Endodermal cell (in vitro differentiated cells): ENCODE measurements at regions not wholly inside any gene's neighbourhood (a gene's known extent, or its start where the extent isn't known, plus 50 kb on each side); places are given as distances from the start of the nearest gene placed in this dataset.
A peak's percentile ranks its signal among the peaks of the same experiment; 100 is the strongest.

ENCODE experiments used
- DNase-seq: peaks from one replicate; pipeline ENCODE4 v3.0.0-alpha.2; 2017
- H3K27ac ChIP-seq: 2 replicates; pipeline ENCODE4 v1.5.1; 2013; ENCODE audit warnings: mild to moderate bottlenecking, low read depth, low read length, moderate library complexity
- H3K27me3 ChIP-seq: 2 replicates; pipeline ENCODE4 v1.6.1; 2013; ENCODE audit warnings: mild to moderate bottlenecking, low read length, moderate library complexity; ENCODE audit not compliant: insufficient read depth, control insufficient read depth, poor library complexity, severe bottlenecking
- H3K36me3 ChIP-seq: 2 replicates; pipeline ENCODE4 v1.7.0; 2013; ENCODE audit warnings: mild to moderate bottlenecking, low read length, moderate library complexity; ENCODE audit not compliant: control insufficient read depth, insufficient read depth
- H3K4me1 ChIP-seq: one replicate; pipeline ENCODE4 v1.7.0; 2013; ENCODE audit warnings: low read length; ENCODE audit not compliant: control insufficient read depth, insufficient read depth
- H3K4me3 ChIP-seq: 2 replicates; pipeline ENCODE4 v1.5.1; 2013; ENCODE audit warnings: mild to moderate bottlenecking, low read length, moderate library complexity
- H3K9ac ChIP-seq: 2 replicates; pipeline ENCODE4 v1.6.1; 2013; ENCODE audit warnings: mild to moderate bottlenecking, low read length, moderate library complexity; ENCODE audit not compliant: poor library complexity, severe bottlenecking; ENCODE audit errors: extremely low read depth
- H3K9me3 ChIP-seq: 2 replicates; pipeline ENCODE4 v1.6.1; 2013; ENCODE audit warnings: mild to moderate bottlenecking, low read length, moderate library complexity; ENCODE audit not compliant: control insufficient read depth
- H3K27ac Mint-ChIP-seq: 2 replicates; pipeline ENCODE4 v1.8.0; 2020; ENCODE audit warnings: mixed read lengths
- H3K27me3 Mint-ChIP-seq: 2 replicates; pipeline ENCODE4 v1.8.0; 2021; ENCODE audit warnings: mild to moderate bottlenecking, mixed read lengths; ENCODE audit not compliant: insufficient read depth
- H3K36me3 Mint-ChIP-seq: 2 replicates; pipeline ENCODE4 v1.8.0; 2020; ENCODE audit warnings: low read depth, mixed read lengths
- H3K4me1 Mint-ChIP-seq: 2 replicates; pipeline ENCODE4 v1.8.0; 2020; ENCODE audit warnings: mixed read lengths
- H3K4me3 Mint-ChIP-seq: 2 replicates; pipeline ENCODE4 v1.8.0; 2020; ENCODE audit warnings: mild to moderate bottlenecking, moderate library complexity, mixed read lengths
- H3K9me3 Mint-ChIP-seq: 2 replicates; pipeline ENCODE4 v1.8.0; 2020; ENCODE audit warnings: mild to moderate bottlenecking, mixed read lengths
- whole genome bisulfite sequencing, 2 experiments: methylation state at CpG; one replicate each; pipeline versions ENCODE4 v1.1.5 to v1.1.7; 2013; ENCODE audit warnings: missing lambda C conversion rate in 2 of 2, mixed read lengths in 1 of 2; ENCODE audit not compliant: insufficient coverage in 1 of 2, insufficient read length in 1 of 2; 5-methylcytosine and 5-hydroxymethylcytosine counted together
- TF ChIP-seq, protein P1 (sequence below): fragments of 200-600 bp; sonication (generic); conservative IDR thresholded peaks from 2 replicates; pipeline ENCODE4 v1.5.0; 2021; ENCODE audit warnings: antibody characterized with exemption, mild to moderate bottlenecking

DNA sequence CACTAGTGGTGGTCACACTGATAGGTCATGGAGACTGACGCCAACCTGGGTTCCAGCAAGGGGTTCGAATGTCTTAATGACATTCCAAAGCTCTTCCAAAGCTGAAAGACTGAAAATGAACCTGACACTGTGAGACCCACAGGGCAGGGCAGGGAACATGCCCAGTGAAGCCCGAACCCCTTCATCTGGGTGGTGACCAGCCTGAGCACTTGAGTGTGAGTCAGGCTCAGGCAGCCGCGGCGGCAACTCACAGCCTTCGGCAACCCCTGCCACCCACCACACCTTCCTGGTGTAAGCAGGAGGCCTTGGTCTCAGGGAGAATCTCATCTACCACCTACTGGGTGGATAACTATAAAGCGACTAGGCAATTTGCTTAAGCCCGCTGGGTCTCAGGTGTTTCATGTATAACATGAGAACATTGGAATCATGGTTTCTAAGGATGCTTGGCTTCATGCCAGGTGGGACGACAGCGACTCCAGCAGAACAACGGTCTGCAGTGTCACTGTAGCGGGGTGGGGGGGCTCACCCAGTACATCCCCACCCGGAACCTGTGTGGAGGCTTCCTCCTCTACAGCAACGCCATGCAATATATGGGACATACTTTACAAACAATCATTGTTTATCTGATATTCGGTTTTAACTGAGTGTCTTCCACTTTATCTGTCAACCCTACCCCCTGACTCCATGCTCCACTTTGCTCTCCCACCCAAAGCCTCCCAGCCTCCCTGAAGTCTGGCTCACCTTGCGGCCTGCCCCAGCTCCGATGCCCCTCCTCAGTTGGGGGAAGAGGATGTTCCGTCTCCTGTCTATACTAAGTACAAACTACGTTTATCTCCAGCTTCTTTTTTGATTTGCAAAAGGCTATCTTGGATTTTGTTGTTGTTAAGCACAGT is 125.0 kb upstream of the MEF2A start:
- no peaks in the 10 kb centered on the region for H3K36me3 Mint-ChIP-seq
- no peaks in the 10 kb centered on the region for H3K9me3 Mint-ChIP-seq
- H3K4me1 ChIP-seq, result peaks cover 5% of the 10 kb centered on the region

DNA sequence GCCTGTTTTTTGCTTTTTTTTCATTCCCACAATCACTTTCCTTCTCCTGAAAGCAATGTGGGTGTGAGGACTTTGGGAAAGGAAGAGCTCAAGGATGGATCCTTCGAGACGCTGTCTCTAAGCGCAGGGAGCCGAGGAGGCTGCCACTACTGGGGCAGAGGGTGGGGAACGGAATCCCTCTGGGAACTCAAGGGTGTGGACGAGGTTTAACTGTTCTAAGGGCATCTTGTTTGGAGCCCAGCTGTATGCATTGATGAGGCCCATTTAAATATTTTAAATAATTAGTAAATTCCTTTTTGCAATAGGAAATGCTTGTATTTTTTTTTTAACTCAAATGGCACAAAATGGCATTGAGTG is 124.4 kb upstream of the MEF2A start:
- no peak overlapping the region for H3K9ac ChIP-seq
- H3K27me3 ChIP-seq, result no peaks in the 10 kb centered on the region
- H3K27ac ChIP-seq, result no peak overlapping the region
- Mint-ChIP-seq H3K4me3 (no peak overlapping the region), H3K27me3 (no peaks in the 10 kb centered on the region), H3K9me3 (no peaks in the 10 kb centered on the region), H3K4me1 (peaks cover 5% of the 10 kb centered on the region), H3K27ac (no peak overlapping the region), H3K36me3 (no peaks in the 10 kb centered on the region)
- 93 to 95% methylated on average over 4 to 6 of the region's 6 CpGs for WGBS, 2 experiments
- no peak for DNase-seq
- H3K9me3 ChIP-seq, result no peaks in the 10 kb centered on the region
- TF ChIP-seq, protein P1, sequence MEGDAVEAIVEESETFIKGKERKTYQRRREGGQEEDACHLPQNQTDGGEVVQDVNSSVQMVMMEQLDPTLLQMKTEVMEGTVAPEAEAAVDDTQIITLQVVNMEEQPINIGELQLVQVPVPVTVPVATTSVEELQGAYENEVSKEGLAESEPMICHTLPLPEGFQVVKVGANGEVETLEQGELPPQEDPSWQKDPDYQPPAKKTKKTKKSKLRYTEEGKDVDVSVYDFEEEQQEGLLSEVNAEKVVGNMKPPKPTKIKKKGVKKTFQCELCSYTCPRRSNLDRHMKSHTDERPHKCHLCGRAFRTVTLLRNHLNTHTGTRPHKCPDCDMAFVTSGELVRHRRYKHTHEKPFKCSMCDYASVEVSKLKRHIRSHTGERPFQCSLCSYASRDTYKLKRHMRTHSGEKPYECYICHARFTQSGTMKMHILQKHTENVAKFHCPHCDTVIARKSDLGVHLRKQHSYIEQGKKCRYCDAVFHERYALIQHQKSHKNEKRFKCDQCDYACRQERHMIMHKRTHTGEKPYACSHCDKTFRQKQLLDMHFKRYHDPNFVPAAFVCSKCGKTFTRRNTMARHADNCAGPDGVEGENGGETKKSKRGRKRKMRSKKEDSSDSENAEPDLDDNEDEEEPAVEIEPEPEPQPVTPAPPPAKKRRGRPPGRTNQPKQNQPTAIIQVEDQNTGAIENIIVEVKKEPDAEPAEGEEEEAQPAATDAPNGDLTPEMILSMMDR, result no peak
- H3K4me1 ChIP-seq, result peaks cover 5% of the 10 kb centered on the region
- H3K4me3 ChIP-seq, result no peak overlapping the region
- H3K36me3 ChIP-seq, result no peaks in the 10 kb centered on the region

More for the DNA sequence above, 125.0 kb upstream of the MEF2A start:
- H3K4me3 ChIP-seq, result no peak overlapping the region
- no peaks in the 10 kb centered on the region for H3K9me3 ChIP-seq
- no peak overlapping the region for H3K9ac ChIP-seq
- WGBS, 2 experiments, result 93 to 97% methylated on average over 15 to 20 of the region's 20 CpGs
- no peak overlapping the region for H3K27ac ChIP-seq
- H3K36me3 ChIP-seq, result no peaks in the 10 kb centered on the region
- no peak overlapping the region for H3K4me3 Mint-ChIP-seq
- peaks cover 5% of the 10 kb centered on the region for H3K4me1 Mint-ChIP-seq
- no peaks in the 10 kb centered on the region for H3K27me3 Mint-ChIP-seq
- TF ChIP-seq, protein P1, result no peak
- no peak overlapping the region for H3K27ac Mint-ChIP-seq
- no peaks in the 10 kb centered on the region for H3K27me3 ChIP-seq
- DNase-seq, result peak; percentile 34

DNA sequence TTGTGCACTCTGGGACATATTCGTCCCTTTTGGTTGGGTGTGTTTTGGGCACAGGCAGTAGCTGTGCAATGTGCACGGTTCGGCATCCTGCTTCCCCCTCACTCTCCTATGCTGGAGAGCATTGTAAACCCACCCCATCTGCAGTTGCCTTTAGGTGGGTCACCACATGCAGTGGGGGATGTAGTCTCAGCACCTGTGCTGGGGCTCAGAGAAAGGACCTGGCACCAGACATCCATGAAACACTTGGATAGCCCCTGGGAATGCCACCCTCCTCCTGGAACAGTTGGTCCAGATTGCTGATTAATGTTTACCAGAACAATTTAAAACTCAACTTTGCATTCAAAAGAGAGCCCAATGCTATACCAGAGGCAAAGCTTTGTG is 123.9 kb upstream of the MEF2A start:
- WGBS, 2 experiments, result 93 to 95% methylated on average over 3 of the region's 3 CpGs
- no peaks in the 10 kb centered on the region for H3K27me3 Mint-ChIP-seq
- DNase-seq, result peak; percentile 35
- no peak overlapping the region for H3K4me3 Mint-ChIP-seq
- peaks cover 5% of the 10 kb centered on the region for H3K4me1 Mint-ChIP-seq
- Histone ChIP-seq H3K9me3 (no peaks in the 10 kb centered on the region), H3K4me3 (no peak overlapping the region), H3K27ac (no peak overlapping the region), H3K9ac (no peak overlapping the region), H3K36me3 (no peaks in the 10 kb centered on the region), H3K27me3 (no peaks in the 10 kb centered on the region), H3K4me1 (peaks cover 5% of the 10 kb centered on the region)
- no peaks in the 10 kb centered on the region for H3K36me3 Mint-ChIP-seq
- H3K9me3 Mint-ChIP-seq, result no peaks in the 10 kb centered on the region
- TF ChIP-seq, protein P1, result no peak
- H3K27ac Mint-ChIP-seq, result no peak overlapping the region
